H1 (cell line): ENCODE measurements at regions not wholly inside any gene's neighbourhood (a gene's known extent, or its start where the extent isn't known, plus 50 kb on each side); places are given as distances from the start of the nearest gene placed in this dataset.

Experiments used
- CTCF ChIA-PET: fragments of 300-600 bp; sonication (Branson Sonifier 250); formaldehyde crosslinking; loops from one replicate; lab custom pipeline; 2021; ENCODE audit not compliant: partially characterized antibody; lab: Charles Lee
- POLR2A ChIA-PET: fragments of 300-600 bp; sonication (Branson Sonifier 250); formaldehyde crosslinking; loops from one replicate; lab custom pipeline; 2021; ENCODE audit warnings: inconsistent platforms; ENCODE audit not compliant: partially characterized antibody; lab: Charles Lee
- DNase-seq, 2 experiments: peaks; one replicate each; pipeline versions ENCODE4 v3.0.0 to v3.0.0-alpha.2; 2010 to 2022; ENCODE audit warnings: low spot score in 2 of 2, low read depth in 1 of 2, mixed read lengths in 1 of 2
- FAIRE-seq: peaks from 2 replicates; lab custom pipeline; 2011; peaks lifted over from hg19 to GRCh38; lab: Jason Lieb, UNC
- H2AFZ ChIP-seq: 2 replicates; pipeline ENCODE4 v1.8.1; 2012; ENCODE audit warnings: low read length, inconsistent platforms
- H2AK5ac ChIP-seq: 2 replicates; pipeline ENCODE4 v1.6.1; 2013; ENCODE audit warnings: low read depth, low read length
- H2BK120ac ChIP-seq: replicated peaks from 2 replicates; pipeline ENCODE3; 2013; ENCODE audit warnings: low read depth, low read length, inconsistent platforms
- H2BK12ac ChIP-seq: 2 replicates; pipeline ENCODE4 v1.6.1; 2013; ENCODE audit warnings: low read depth, low read length
- H2BK15ac ChIP-seq: 2 replicates; pipeline ENCODE4 v1.6.1; 2013; ENCODE audit warnings: low read length
- H2BK20ac ChIP-seq: 2 replicates; pipeline ENCODE4 v1.6.1; 2013; ENCODE audit warnings: low read length
- H2BK5ac ChIP-seq: 2 replicates; pipeline ENCODE4 v1.6.1; 2013; ENCODE audit warnings: low read depth, low read length
- H3K14ac ChIP-seq: 2 replicates; pipeline ENCODE4 v1.6.1; 2013; ENCODE audit warnings: inconsistent platforms; ENCODE audit not compliant: insufficient read length
- H3K18ac ChIP-seq: 2 replicates; pipeline ENCODE4 v1.6.1; 2013; ENCODE audit warnings: low read length; ENCODE audit errors: extremely low read depth
- H3K23ac ChIP-seq: 2 replicates; pipeline ENCODE4 v1.6.1; 2013; ENCODE audit warnings: inconsistent platforms; ENCODE audit not compliant: insufficient read length
- H3K23me2 ChIP-seq: 2 replicates; pipeline ENCODE4 v1.6.1; 2013; ENCODE audit warnings: low read depth, low read length
- H3K27ac ChIP-seq: 2 replicates; pipeline ENCODE4 v1.6.1; 2011; ENCODE audit warnings: low read depth, low read length, inconsistent platforms
- H3K27me3 ChIP-seq, 4 experiments: replicated peaks in 1 of 4; 1 replicate in 1 of 4; 2 replicates in 3 of 4; pipeline versions ENCODE4 v1.6.1 to v1.8.1; 2011 to 2013; ENCODE audit warnings: low read length in 3 of 4, mild to moderate bottlenecking in 3 of 4, inconsistent platforms in 2 of 4, mixed read lengths in 2 of 4, moderate library complexity in 1 of 4; ENCODE audit not compliant: control insufficient read depth in 3 of 4, insufficient read depth in 3 of 4; ENCODE audit errors: extremely low read depth in 1 of 4
- H3K36me3 ChIP-seq, 4 experiments: 2 replicates each; pipeline versions ENCODE4 v1.6.1 to v1.8.1; 2011 to 2013; ENCODE audit warnings: mild to moderate bottlenecking in 4 of 4, low read length in 3 of 4, moderate library complexity in 2 of 4, control low read depth in 1 of 4, inconsistent platforms in 1 of 4; ENCODE audit not compliant: insufficient read depth in 4 of 4, control insufficient read depth in 2 of 4
- H3K4ac ChIP-seq: replicated peaks from 2 replicates; pipeline ENCODE3; 2013; ENCODE audit warnings: low read length, low read depth, mixed read lengths, inconsistent platforms; ENCODE audit not compliant: insufficient read length
- H3K4me1 ChIP-seq, 4 experiments: replicated peaks in 1 of 4; 1 replicate in 1 of 4; 2 replicates in 3 of 4; pipeline versions ENCODE4 v1.6.1 to v1.8.1; 2011 to 2013; ENCODE audit warnings: low read length in 3 of 4, inconsistent platforms in 2 of 4, mixed read lengths in 1 of 4; ENCODE audit not compliant: insufficient read depth in 4 of 4, control insufficient read depth in 3 of 4
- H3K4me2 ChIP-seq, 2 experiments: 2 replicates each; pipeline versions ENCODE4 v1.6.1 to v1.8.1; 2011 to 2013; ENCODE audit warnings: low read depth in 2 of 2, low read length in 2 of 2, control low read depth in 1 of 2, inconsistent platforms in 1 of 2, mild to moderate bottlenecking in 1 of 2; ENCODE audit not compliant: insufficient read depth in 1 of 2
- H3K4me3 ChIP-seq, 4 experiments: fragments of 200-600, 300-600 bp in 1 of 4; sonication (generic), shearing (Covaris generic), sonication (Bioruptor Twin) in 1 of 4; 2 replicates each; pipeline versions ENCODE4 v1.5.1 to v1.8.1; 2011 to 2016; ENCODE audit warnings: low read length in 4 of 4, low read depth in 3 of 4, control low read depth in 2 of 4, inconsistent platforms in 2 of 4, mild to moderate bottlenecking in 2 of 4, mixed read lengths in 1 of 4, moderate library complexity in 1 of 4; ENCODE audit not compliant: insufficient read depth in 2 of 4; ENCODE audit errors: extremely low read depth in 1 of 4
- H3K56ac ChIP-seq: replicated peaks from 2 replicates; pipeline ENCODE3; 2013; ENCODE audit warnings: low read depth, mild to moderate bottlenecking, mixed read lengths, low read length, inconsistent platforms; ENCODE audit not compliant: insufficient read length
- H3K79me1 ChIP-seq: 2 replicates; pipeline ENCODE4 v1.6.1; 2013; ENCODE audit warnings: low read depth, low read length, control low read depth
- H3K79me2 ChIP-seq, 2 experiments: 2 replicates each; pipeline versions ENCODE4 v1.6.1 to v1.8.1; 2012 to 2013; ENCODE audit warnings: low read length in 2 of 2, mild to moderate bottlenecking in 2 of 2, inconsistent platforms in 1 of 2; ENCODE audit not compliant: insufficient read depth in 2 of 2, control insufficient read depth in 1 of 2
- H3K9ac ChIP-seq, 4 experiments: replicated peaks in 1 of 4; 1 replicate in 1 of 4; 2 replicates in 3 of 4; pipeline versions ENCODE4 v1.6.1 to v1.8.1; 2011 to 2013; ENCODE audit warnings: low read depth in 3 of 4, low read length in 3 of 4, control low read depth in 2 of 4, mild to moderate bottlenecking in 2 of 4, moderate library complexity in 2 of 4, inconsistent platforms in 1 of 4; ENCODE audit errors: extremely low read depth in 1 of 4
- H3K9me3 ChIP-seq, 2 experiments: 2 replicates each; pipeline versions ENCODE4 v1.6.1 to v1.8.1; 2012 to 2013; ENCODE audit warnings: mild to moderate bottlenecking in 2 of 2, moderate library complexity in 2 of 2, control low read depth in 1 of 2, inconsistent platforms in 1 of 2, low read depth in 1 of 2, low read length in 1 of 2, mixed read lengths in 1 of 2; ENCODE audit not compliant: insufficient read depth in 2 of 2
- H4K20me1 ChIP-seq, 2 experiments: replicated peaks in 1 of 2; 2 replicates each; pipeline versions ENCODE3 to v1.8.1; 2011 to 2013; ENCODE audit warnings: inconsistent platforms in 2 of 2, low read length in 2 of 2, mild to moderate bottlenecking in 1 of 2; ENCODE audit not compliant: insufficient read depth in 2 of 2, control insufficient read depth in 1 of 2
- H4K5ac ChIP-seq: 2 replicates; pipeline ENCODE4 v1.6.1; 2013; ENCODE audit warnings: low read length, low read depth, mixed read lengths, inconsistent platforms; ENCODE audit not compliant: insufficient read length
- H4K8ac ChIP-seq: 2 replicates; pipeline ENCODE4 v1.8.0; 2013; ENCODE audit warnings: mild to moderate bottlenecking, moderate library complexity, low read length, inconsistent platforms; ENCODE audit not compliant: insufficient read depth; ENCODE audit errors: extremely low read depth
- H4K91ac ChIP-seq: replicated peaks from 2 replicates; pipeline ENCODE3; 2013; ENCODE audit warnings: low read length, mixed read lengths, inconsistent platforms; ENCODE audit not compliant: insufficient read length
- HDAC6 ChIP-seq: IDR thresholded peaks from one replicate; pipeline ENCODE4 v1.7.1; 2012; ENCODE audit warnings: low read depth, mild to moderate bottlenecking, inconsistent platforms, low read length, moderate library complexity
- WGBS, 2 experiments: shearing (Covaris generic) in 1 of 2; methylation state at CpG; one replicate each; pipeline versions ENCODE4 v1.1.6 to v1.1.7; 2013 to 2015; ENCODE audit warnings: low lambda C conversion rate in 2 of 2, mixed read lengths in 2 of 2, inconsistent platforms in 1 of 2, low coverage in 1 of 2, missing lambda C conversion rate in 1 of 2; ENCODE audit not compliant: insufficient replicate concordance in 2 of 2, insufficient coverage in 1 of 2, insufficient read length in 1 of 2; ENCODE audit errors: extremely low coverage in 1 of 2, missing lambda C conversion rate in 1 of 2; 5-methylcytosine and 5-hydroxymethylcytosine counted together

DNA sequence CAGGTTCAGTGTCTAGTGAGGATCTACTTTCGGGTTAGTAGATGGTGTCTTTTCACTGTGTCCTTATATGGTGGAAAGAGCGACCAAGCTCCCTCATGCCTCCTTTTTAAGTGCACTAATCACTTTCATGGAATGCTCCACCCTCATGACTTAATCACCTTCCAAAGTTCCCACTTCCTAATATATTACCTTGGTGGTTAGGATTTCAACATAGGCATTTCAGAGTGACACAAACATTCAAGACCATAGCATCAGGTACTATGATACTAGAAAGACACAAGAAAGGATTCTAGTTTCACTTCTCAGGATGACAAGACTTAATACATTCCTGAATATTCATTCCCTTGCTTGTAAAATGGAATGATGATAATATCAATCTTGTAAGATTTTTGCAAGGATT is 119.1 kb upstream of the FAM3C start:
- H2BK15ac ChIP-seq = no peak overlapping the region
- ChIA-PET CTCF (interaction anchor here (0.6 to 2.3 kb wide), 2 partner anchors 23 to 33 kb away, joined by 4 to 8 read pairs; no protein-coding TSS in a partner anchor), POLR2A (no interaction called here)
- no peak overlapping the region for H3K4me3 ChIP-seq
- H3K36me3 ChIP-seq = no peaks in the 10 kb centered on the region
- H3K9me3 ChIP-seq = no peaks in the 10 kb centered on the region
- H3K23ac ChIP-seq = no peak overlapping the region
- H2BK12ac ChIP-seq = no peak overlapping the region
- no peak for FAIRE-seq
- no peak overlapping the region for H2BK120ac ChIP-seq
- no peaks in the 10 kb centered on the region for H4K20me1 ChIP-seq
- H3K4ac ChIP-seq = no peak overlapping the region
- H3K4me1 ChIP-seq = peaks cover 0 to 11% (median 9%) of the 10 kb centered on the region in 4 experiments; a peak in 5 of 7 replicates
- no peak overlapping the region for H3K14ac ChIP-seq
- no peak for DNase-seq
- 93% methylated on average over 2 of the region's 2 CpGs; no CpG with 5 or more reads in 1 of the 2 experiments for WGBS, 2 experiments
- no peak overlapping the region for H3K27ac ChIP-seq
- H4K91ac ChIP-seq = no peak overlapping the region
- no peak overlapping the region for H3K56ac ChIP-seq
- H2BK20ac ChIP-seq = no peak overlapping the region
- no peak overlapping the region for H3K18ac ChIP-seq
- no peaks in the 10 kb centered on the region for H3K79me1 ChIP-seq
- no peak overlapping the region for H3K4me2 ChIP-seq
- H3K9ac ChIP-seq = no peak overlapping the region
- H4K8ac ChIP-seq = no peak overlapping the region
- no peak overlapping the region for H2BK5ac ChIP-seq
- H3K23me2 ChIP-seq = no peaks in the 10 kb centered on the region
- no peak overlapping the region; the same call in 1 of the 2 replicates for H2AK5ac ChIP-seq
- H4K5ac ChIP-seq = no peak overlapping the region
- no peaks in the 10 kb centered on the region for H3K27me3 ChIP-seq
- no peaks in the 10 kb centered on the region for H3K79me2 ChIP-seq
- no peak overlapping the region for H2AFZ ChIP-seq
- no peak for TF ChIP-seq HDAC6
